Activated naive CD4-positive, alpha-beta T cell treated with Interleukin-2 at 50 U/mL for 16 hours (primary cell): ENCODE measurements at regions not wholly inside any gene's neighbourhood (a gene's known extent, or its start where the extent isn't known, plus 50 kb on each side); places are given as distances from the start of the nearest gene placed in this dataset.

ENCODE experiments used
- DNase-seq: peaks from one replicate; pipeline ENCODE4 v3.0.0-alpha.2; 2020

DNA sequence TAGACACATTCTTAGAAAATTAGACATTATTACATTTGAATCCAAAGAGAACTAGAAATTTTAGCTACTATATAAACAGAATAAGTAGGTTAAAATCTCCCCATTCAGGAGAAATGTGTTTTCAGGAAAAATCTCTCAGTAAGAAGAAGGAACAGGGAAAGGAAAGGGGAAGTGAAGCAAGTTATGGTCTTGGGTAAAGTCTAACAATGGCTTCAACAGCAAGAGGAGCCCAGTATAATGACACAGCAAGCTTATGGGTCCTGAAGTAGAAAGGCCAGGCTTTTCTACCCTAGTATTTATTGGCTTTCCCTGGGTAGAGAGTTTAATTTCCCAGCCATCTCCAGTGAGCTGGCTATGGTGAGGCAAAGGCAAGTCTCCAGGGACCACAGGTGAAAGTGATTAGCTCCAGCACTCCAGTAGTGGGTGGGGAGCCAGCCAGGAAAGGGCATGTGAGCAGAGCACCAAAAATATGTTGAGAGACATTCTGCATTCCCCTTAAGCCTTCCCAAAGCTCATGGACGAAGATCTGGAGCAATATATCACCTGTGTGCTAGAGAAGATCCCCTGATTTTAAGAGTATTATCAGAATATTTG lies 981.7 kb downstream of the NR2F1-AS1 start:
- DNase-seq = no peak

DNA sequence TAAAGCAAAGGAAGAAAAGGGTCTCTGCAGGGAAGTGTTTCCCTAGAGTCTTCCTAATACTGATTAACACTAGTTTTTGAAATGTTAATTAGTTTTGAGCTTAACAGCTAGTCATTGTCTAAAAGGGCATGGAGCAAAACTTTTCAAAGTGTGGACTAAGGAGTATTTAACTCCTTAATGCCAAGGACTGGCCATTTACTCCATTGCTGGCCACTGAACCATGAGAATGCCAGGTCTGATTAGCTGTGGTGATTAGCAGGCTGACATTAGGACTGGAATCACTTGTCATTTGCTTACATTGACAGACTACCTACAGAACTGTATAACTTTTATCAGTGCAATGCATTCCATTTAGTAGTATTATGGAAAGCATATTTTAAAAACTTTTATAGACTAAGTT lies 987.0 kb downstream of the NR2F1-AS1 start:
- no peak for DNase-seq

DNA sequence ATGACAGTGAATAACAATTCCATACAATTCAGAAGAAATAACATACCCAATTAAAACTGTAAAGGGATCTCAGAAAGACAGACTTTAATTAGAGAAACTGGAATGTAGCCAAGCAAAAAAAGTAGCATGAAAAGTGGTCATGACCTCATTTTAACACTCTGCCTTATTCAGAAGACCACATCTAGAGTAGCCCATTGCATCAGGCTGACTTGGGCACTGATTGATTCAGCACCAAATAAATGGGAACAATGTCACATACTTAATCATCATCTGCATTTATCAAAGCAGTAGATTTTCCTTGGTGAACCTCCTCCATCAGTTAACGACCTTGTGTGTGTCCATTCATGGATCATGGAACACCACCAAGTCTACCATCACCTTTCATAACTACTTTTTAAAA lies 992.1 kb downstream of the NR2F1-AS1 start:
- DNase-seq = no peak

DNA sequence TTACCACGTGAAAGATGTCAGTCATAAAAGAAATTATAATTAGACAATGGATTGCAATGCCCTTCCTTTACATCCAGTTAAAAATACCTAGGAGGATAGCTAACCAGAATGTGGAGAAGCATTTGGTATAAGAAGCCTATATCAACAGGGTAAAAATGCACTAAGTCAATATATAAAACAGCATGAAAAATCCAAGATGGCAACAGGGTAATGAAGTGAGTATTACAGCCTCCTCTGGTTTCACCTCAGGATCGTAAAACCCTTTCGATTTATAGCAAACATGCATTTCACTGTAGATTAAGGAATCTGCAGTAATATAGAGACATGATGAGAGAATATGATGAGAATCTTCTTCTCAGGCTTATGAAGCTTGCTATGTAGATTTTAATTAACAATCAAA lies 999.3 kb downstream of the NR2F1-AS1 start:
- no peak for DNase-seq

DNA sequence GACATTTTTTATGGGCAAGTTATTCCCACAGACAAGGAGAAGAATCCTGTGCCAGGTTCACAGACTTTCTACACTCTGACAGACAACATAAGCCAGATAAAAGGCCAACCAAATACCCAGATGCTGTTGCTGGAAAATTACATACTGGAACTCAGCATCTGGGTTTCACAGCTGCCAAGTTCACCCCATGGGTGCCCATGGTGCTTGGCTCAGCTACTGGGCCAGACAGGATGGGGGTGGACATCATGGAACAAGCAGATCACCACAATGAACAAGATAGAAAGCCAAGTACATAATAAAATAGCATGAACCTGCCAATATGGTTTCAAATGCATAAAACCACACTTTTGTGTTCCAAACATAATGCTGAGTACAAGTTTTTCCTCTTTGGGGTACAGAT lies 999.8 kb downstream of the NR2F1-AS1 start:
- DNase-seq = no peak

DNA sequence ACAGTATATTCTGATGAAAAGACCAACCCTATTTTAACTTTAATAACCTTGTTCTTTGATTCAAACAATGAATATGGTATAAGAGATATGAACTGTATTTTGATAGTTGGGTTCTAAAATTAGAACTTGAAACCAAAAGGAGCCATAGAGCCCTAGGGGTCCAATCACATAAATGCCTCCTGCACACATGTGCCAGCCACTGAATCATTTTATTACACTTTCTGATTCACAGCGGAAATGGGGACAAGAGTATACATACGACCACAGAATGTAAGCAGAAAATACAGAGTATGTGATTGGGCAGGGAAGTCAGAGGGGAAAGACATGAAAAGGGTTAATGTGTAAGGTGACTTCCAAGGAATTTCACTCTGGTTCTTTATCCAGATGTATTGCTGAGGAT lies 1000.2 kb downstream of the NR2F1-AS1 start:
- no peak for DNase-seq

DNA sequence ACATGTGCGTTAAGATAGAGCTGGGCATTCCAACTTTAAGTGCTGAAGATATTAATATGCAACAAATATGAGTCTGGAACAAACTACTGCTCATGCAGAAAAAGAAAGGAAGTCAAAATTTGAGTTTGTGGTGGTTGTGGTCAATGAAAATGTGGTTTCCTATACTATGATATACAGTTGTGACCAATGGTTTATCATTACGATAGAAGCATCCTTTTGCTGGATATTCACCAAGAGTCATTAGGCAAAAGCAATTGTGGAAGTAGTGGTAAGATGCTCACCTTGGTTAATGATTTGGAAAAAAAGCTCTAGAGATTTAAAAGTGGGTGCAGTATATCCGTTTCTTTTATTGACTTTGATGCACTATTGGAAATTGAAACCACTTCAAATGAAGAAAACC lies 1007.0 kb downstream of the NR2F1-AS1 start:
- no peak for DNase-seq

DNA sequence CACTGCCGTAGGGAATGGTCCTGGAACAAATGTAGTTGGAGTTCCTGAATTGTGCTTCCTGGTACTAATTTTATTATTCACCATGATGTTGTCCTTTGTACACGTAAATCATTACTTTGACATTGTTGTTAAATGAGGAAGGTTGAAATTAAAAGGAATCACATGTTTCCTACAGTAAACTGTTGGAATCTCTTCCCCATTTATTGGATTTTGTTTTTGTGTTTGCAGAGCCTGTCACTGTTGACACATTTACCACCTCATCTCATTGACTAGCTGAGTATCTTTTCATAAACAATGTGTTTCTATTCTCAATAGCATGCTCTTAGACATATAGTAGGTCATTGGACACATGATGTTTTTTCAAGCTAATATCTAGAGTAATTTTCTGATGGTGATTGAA lies 1012.5 kb downstream of the NR2F1-AS1 start:
- DNase-seq = no peak

DNA sequence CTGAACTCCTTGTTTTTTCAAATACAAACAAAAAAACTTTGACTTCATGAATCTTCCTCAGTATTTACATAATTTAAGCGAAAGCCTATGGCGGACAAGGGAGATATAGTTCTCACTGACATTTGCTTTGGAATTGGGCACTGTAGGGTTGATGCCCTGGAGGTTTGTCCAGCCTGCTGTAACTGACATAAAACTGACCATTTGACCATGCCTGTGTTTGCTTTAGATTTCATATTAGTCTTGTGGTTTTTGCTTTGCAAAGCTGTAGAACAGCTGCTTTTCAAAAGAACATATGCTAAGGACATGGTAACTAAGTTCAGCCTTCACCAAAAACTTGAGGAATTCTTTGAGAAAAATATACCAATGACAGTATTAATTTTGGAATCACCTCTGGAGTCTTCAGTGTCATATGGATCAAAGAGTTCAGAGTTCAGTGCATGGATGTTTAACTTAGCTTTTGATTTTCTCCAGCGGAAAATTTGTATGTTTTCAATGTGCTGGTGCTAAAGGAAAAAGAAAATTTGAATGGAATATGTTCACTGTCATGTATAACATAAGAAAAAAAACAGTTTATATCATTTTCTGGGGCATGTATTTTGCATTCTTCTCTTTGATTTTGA lies 1013.1 kb downstream of the NR2F1-AS1 start:
- no peak for DNase-seq

DNA sequence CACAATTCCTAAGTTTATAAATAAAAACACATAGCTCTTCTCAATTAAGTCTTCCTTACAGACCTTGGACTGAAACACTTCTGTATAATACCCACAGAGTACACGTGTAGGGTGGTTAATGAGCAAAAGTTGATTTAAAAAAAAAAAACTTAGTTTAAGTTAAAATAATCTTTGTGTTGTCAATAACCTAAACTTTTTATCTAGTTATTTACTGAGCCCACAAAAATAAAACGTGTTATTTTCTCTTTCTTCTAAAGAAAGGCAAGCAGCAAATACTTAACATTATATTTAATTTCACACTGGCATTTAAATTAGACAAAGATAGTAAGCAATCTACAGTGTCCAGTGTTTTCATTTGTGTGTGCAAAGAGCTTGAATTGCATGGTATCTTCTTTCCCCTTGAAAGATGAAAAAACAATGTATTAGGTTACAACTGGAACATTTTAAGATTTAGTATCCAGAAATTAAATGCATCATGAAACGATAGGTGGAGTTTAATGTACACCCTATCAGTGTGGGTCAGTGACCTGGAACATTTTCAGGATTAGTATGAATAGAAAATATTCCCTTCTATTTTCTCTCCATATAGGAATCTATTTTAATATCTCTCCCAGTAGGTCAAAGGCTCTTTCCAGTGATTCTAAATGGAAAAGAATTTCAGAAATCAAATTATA lies 1014.8 kb downstream of the NR2F1-AS1 start:
- no peak for DNase-seq

DNA sequence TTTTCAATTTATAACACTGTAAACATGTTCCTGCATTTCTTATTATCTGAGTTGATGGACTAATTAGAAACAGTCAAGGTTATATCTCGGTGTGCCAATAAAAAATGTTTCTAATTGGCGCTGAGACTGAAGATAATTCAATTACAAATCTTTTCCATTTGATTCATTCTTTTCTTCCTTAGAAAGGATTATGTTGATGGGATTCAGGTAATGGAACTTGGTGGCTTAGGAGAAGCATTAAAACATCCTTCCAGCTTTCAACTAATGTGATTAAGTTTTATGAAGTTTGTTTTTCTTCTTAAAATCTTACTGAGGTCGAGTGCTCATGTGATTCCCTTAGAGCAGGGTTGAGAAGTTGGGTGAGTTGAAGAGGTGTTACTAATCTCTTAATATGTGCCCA lies 1015.3 kb downstream of the NR2F1-AS1 start:
- no peak for DNase-seq

DNA sequence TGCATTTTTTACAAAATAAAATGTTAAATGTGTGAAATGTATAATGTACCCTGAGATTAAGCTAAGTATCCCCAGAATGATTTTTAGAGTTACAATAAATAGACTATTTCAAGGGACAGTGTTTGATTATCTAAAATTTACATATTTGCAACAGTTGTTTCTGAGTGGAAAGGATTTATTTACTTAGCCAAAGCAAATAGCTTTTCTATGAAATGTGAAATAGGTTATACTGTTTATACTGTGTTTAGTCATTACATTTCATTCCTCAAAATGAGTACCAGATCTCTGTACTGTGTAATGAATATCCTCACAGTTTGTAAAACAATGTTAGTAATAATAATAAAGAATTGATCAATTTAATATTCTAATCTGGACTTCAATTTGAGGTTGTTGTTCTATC lies 1019.0 kb downstream of the NR2F1-AS1 start:
- DNase-seq = no peak

DNA sequence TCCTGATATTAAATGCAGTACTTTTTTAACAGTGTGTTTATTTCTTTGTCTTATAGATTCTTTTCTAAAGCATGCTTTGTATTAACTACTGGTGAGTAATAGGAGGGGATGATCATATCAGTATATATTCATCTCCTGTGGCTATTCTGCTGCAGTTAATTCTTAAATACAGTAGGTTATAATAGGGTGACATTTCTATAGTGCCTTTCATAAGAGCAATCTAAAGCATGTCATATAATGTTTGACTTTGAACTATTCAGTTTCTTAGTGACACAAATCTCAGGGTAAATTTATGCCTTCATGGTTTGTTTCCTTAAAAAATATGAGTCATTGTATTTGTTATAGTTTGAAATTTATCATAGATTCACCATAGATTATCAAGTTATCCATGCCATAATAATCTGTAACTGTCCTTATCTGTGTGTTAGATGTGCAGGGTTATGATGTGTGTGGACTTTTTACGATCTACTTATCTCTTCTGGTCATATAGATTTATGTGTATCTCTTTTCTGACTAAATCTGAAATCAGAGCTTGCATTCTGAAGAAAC lies 1019.5 kb downstream of the NR2F1-AS1 start:
- no peak for DNase-seq

DNA sequence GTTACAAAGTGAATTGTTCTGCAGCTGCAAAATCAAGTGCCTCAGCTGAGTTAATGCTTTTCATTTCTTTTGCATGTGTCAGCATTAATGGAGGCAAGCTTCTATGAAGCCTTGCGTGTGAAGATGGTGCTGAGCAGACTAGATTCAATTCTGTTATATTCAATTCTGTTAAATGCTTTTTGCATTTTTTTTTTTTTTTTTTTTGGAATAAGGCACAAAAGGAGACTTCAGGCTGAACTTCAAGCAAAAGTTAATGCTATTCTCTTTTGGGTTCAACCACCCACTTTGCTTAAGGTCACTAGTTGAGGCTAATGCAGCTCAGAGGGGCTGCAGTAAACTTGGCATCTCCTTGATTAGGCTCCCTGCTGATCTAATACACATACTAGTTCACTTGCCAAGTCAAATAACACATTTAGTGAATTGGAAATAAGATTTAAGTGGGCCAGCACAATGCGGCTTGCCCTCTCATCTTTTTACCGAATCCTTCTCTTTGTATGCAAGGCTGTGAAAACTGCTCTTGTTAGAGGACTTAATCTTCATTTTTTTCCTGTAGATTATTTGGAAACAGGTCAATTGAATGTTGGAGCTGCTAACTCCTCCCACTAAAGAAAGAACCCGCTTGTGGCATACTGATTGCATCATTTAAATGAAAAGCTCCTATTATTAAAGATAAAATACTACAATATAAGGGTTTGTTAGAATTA lies 1020.2 kb downstream of the NR2F1-AS1 start:
- no peak for DNase-seq

DNA sequence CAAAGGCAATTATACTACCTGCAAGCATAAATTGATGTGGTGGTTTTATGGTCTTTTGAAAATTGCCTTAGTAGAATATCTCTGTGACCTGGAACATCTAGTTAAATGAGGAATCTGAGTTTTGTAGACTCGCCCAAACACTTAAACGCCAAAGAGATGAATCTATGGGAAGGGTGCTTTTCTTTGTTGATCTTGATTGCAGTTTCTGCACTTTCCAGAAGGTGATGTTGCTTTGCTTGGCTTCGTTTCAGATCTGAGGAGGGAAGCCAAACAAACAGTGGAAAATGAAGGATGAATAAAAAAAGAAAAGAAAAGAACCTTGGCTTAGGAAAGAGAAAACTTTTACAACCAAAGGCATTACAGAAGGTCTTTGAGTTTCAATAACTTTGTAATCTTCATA lies 1021.2 kb downstream of the NR2F1-AS1 start:
- DNase-seq = no peak

DNA sequence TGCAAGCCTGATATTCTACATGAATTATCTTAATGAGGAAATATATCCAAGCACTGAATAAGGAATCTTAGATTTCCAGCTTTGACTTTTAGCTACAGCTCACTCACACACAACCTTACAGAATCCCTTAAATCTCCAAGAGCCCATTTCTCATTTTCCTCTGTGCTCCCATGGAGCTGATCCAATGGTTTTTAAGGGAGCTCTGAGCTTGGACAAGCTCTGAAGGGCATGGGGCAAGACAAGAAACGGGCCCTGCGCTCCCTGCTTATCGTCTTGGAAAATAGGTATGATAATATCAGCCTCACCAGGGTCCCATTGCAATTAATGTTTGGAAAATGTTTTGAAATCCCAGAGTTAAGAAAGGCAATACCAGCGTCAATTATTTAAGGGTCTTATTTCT lies 1021.7 kb downstream of the NR2F1-AS1 start:
- DNase-seq = no peak

DNA sequence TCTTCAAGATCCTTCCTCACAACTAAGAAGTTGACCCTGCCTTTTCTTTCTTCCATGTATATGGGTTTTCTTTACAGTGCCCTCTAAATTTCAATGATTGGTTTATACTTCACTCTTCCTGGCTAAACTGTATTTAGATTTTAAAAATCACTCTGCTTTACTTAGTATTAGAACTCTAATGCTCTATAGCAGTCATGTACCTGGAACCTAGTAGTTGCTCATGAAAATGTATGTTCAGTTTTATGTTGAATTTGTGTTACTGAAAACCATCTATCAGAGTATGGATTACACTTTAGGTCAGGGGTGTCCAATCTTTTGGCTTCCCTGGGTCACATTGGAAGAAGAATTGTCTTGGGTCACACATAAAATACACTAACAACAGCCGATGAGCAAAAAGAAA lies 1024.3 kb downstream of the NR2F1-AS1 start:
- DNase-seq = no peak

DNA sequence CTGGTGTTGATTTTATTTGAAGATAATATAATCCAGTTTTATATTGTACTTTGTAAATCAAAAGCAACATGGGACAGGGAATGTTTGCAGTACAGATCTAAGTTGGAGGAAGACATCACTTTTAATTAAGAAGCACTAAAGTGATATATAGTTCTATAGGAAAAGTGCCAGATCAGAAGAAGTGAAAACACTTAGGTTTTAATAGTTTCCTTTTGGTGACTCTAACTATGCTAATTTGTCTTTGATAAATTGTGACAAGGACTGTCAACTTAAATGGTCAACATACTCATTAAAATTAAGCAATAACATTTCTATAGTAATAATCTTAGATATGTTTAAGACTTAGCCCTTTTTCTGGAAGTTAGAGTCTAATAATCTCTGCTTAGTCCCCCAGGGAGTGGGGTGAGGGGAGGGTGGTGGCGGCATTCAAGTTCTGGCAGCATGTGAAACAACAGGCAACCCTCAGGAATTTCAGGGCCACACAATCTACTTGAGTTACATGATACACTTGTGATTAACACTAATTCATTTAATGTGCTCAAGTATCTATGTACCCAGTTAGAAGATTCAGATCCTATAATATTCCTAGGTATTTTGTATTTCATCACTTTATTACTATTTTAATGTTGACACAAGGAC lies 1026.5 kb downstream of the NR2F1-AS1 start:
- DNase-seq = no peak

DNA sequence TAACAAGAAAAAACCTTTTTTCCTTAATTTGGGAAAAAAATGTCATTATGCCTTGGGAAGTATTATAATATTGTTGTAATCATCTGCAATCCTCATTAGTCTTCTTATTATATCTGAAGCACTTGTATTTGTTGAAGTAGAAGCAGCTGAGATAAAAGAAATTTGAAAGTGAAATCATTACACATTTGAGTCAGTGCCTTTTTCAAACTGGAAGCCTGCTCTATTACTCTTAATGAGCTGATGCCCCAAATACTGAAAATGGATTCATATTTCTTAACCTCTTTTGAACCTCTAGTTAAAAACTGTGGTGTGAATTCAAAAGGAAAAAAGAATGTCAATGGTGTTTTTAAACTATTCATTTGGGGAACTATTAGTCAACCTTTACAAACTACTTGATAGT lies 1027.7 kb downstream of the NR2F1-AS1 start:
- DNase-seq = no peak

DNA sequence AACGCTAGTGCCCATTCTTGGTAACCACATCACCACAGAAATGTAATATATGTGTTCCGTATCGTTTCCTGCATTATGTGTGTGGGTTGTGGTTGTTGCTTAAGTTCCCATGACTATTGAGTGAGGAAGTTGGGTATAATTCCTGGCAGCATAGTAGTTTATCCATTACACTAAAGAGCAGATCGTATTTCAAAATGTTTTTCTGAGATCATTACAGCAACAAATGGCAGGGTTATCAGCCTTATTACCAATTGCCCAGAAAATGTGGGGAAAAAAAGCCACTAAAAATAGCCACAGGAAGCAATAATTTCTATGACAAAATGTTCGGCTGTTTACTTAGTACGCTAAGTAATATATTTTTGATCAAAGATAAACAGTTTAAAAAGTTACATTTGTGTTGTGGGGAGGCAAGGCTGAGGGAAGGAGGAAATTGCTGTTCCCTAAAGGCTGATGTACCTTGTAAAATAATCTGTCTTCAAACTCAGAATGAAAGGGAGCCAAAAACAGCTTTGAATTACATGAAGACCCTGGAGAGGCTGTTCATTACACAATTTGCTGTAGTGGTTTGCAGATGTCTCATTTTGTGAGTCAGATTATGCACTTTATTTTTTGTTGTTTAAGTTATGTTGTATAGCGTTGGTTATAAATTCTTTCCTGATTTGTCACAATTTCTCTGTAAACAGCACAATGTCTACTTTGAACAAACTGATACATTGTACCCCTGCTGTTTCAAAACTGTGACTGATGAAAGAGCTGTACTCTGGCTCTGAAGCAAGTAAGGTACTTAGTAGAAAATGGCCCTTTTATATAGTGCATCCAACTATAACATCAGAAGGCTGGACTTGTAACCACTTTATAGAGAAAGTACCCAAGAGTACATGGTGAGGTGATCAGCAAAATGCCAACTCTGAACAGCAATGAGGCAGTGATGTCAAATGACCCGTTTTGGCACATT lies 1028.5 kb downstream of the NR2F1-AS1 start:
- no peak for DNase-seq

DNA sequence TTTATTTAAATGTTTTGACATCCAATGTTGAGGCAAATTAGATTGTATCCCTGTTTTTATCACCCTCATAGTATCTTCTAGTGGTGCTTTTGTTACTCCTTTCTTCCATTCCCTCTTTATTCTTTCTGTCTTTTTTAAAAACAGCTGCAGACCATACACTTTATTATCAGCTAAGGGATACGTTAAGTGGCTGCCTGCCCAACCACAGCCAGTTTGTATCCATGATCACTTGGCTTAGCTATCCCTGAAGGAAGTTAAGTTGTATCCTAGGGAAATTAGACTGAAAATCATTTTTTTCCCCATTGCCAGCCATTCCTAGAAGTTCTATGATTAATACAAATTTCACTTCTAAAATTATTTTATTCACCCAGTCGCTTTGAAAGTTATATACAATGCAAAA lies 1032.7 kb downstream of the NR2F1-AS1 start:
- DNase-seq = no peak

DNA sequence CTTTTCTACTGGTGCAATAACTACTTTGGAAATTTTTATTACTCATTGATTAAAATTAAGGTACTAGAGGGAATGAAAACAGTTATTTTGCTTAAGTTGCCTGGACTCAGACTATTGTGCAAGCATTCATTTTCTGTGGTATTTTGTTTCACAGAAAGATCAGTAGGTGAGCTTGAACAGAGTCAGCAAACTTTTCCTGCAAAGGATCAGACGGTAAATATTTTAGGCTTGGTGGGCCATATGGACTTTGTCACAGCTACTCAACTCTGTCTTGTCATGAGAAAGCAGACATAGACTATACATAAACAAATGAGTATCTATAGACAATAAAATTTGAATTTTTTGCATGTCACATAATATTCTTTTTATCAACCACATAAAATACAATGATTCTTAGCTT lies 1036.4 kb downstream of the NR2F1-AS1 start:
- DNase-seq = no peak
